AG09309 (cell line): ENCODE measurements at regions not wholly inside any gene's neighbourhood (a gene's known extent, or its start where the extent isn't known, plus 50 kb on each side); places are given as distances from the start of the nearest gene placed in this dataset.

Experiments
- DNase-seq: peaks from one replicate; pipeline ENCODE4 v3.0.0-alpha.2; 2010; ENCODE audit warnings: low read depth
- H3K4me3 ChIP-seq: 2 replicates; pipeline ENCODE4 v1.5.1; 2011; ENCODE audit warnings: mild to moderate bottlenecking, low read depth, low read length, moderate library complexity; ENCODE audit not compliant: control insufficient read depth
- TF ChIP-seq, protein P1 (sequence below): IDR thresholded peaks from 2 replicates; pipeline ENCODE4 v1.5.1; 2011; ENCODE audit warnings: mild to moderate bottlenecking, low read depth, low read length, inconsistent platforms; ENCODE audit not compliant: insufficient read depth, control insufficient read depth; ENCODE audit errors: missing control alignments

- DNase-seq = no peak
- TF ChIP-seq, protein P1, sequence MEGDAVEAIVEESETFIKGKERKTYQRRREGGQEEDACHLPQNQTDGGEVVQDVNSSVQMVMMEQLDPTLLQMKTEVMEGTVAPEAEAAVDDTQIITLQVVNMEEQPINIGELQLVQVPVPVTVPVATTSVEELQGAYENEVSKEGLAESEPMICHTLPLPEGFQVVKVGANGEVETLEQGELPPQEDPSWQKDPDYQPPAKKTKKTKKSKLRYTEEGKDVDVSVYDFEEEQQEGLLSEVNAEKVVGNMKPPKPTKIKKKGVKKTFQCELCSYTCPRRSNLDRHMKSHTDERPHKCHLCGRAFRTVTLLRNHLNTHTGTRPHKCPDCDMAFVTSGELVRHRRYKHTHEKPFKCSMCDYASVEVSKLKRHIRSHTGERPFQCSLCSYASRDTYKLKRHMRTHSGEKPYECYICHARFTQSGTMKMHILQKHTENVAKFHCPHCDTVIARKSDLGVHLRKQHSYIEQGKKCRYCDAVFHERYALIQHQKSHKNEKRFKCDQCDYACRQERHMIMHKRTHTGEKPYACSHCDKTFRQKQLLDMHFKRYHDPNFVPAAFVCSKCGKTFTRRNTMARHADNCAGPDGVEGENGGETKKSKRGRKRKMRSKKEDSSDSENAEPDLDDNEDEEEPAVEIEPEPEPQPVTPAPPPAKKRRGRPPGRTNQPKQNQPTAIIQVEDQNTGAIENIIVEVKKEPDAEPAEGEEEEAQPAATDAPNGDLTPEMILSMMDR = no peak
- H3K4me3 ChIP-seq = no peak overlapping the region
Measured at GRCh38 chr2:182573553-182573952, 142.5 kb upstream of the DNAJC10 start.

DNA sequence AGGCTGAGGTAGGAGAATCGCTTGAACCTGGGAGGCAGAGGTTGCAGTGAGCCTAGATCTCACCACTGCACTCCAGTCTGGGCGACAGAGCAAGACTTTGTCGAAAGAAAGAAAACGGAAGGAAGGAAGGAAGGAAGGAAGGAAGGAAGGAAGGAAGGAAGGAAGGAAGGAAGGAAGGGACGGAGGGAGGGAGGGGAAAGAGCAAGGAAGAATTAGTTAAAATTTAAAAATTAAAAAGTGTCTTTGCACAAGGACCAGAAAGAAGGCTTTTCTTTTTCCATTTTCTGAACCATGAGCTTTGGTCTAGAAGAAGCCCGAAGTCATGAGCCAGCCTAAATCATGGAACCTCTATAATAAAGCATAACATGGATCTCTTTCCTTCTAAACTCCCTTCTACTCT lies 138.2 kb upstream of the DNAJC10 start:
- TF ChIP-seq, protein P1 = no peak
- no peak overlapping the region for H3K4me3 ChIP-seq
- no peak for DNase-seq

GRCh38 chr2:182581196-182581935 lies 134.7 kb upstream of the DNAJC10 start:
- TF ChIP-seq, protein P1 = no peak
- H3K4me3 ChIP-seq = no peak overlapping the region
- DNase-seq = no peak

DNA sequence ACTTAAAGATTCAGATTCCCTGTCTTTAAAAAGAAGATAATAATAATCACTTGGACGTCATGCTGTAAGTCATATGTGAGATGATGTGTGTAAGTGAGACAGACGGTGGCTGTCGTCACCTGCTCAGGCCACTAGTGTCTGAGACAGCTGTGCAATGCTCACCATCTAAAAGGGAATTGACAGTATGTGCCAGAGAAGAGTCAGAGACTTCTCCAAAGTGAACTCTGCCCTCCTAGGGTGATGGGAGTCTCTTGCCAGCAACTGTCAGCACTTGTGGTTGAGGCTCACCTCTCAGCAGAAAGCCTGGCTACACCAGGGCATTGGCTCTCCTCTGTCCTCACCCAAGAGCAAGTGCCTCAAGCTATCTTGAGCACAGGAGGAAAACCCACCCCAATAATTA lies 131.6 kb upstream of the DNAJC10 start:
- DNase-seq = no peak
- no peak overlapping the region for H3K4me3 ChIP-seq
- TF ChIP-seq, protein P1 = no peak

DNA sequence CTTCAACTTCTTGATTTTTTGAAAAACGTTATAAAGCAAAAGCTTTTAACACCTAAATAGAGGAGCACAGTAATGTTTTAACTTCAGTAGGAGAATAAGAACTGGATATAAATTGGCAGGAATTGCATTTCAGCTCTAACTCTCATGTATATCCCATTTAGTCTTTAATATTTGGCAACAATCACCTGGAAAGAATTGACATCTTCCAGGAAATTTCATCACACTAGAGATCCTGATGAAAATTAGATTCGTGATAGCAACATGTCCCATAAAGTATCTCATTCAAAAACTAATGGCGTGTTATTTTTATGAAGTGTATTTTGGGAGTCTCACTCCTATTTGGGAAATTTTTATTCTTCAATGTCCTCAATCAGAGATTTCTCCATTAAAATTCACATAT lies 131.1 kb upstream of the DNAJC10 start:
- no peak overlapping the region for H3K4me3 ChIP-seq
- DNase-seq = no peak
- TF ChIP-seq, protein P1 = no peak

GRCh38 chr2:182585430-182585829 lies 130.6 kb upstream of the DNAJC10 start:
- TF ChIP-seq, protein P1 = no peak
- no peak overlapping the region for H3K4me3 ChIP-seq
- DNase-seq = no peak
